Coronary artery (tissue), 2 donors: ENCODE measurements at regions not wholly inside any gene's neighbourhood (a gene's known extent, or its start where the extent isn't known, plus 50 kb on each side); places are given as distances from the start of the nearest gene placed in this dataset.

Experiments used
- DNase-seq: peaks from one replicate; pipeline ENCODE4 v3.0.0-alpha.2; 2017; ENCODE audit warnings: low spot score
- H3K27ac ChIP-seq, 2 donors: fragments of 200-600 bp; sonication (generic); one replicate each; pipeline ENCODE4 v1.5.1; 2016 to 2019
- H3K4me3 ChIP-seq: fragments of 200-600 bp; sonication (generic); 2 replicates; pipeline ENCODE4 v1.5.1; 2016; ENCODE audit warnings: mild to moderate bottlenecking, moderate library complexity
- TF ChIP-seq, protein P1 (sequence below): fragments of 200-600 bp; sonication (generic); IDR thresholded peaks from one replicate; pipeline ENCODE4 v1.5.1; 2019; ENCODE audit warnings: antibody characterized with exemption

DNA sequence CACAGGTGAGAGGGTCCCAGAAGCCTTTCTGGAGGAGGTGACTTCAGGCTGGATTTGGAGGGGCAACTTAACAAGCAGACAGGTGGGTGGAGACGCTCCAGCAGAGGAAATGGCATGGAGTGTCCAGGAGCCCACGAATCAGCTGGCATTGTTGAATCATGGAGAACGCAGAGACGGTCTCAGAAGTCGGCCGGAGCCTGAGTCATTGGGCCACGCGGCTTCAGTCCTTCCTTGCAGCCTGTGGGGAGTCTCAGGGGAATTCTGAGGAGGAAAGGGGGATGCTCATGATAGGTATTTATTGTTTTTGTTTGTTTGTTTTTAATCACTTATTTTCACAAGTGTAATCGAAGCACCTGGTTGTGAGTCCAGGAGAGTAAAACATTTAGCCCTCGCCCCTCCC lies 184.6 kb upstream of the HDAC4 start:
- H3K27ac ChIP-seq, result no peak overlapping the region
- no peak for DNase-seq
- TF ChIP-seq, protein P1, sequence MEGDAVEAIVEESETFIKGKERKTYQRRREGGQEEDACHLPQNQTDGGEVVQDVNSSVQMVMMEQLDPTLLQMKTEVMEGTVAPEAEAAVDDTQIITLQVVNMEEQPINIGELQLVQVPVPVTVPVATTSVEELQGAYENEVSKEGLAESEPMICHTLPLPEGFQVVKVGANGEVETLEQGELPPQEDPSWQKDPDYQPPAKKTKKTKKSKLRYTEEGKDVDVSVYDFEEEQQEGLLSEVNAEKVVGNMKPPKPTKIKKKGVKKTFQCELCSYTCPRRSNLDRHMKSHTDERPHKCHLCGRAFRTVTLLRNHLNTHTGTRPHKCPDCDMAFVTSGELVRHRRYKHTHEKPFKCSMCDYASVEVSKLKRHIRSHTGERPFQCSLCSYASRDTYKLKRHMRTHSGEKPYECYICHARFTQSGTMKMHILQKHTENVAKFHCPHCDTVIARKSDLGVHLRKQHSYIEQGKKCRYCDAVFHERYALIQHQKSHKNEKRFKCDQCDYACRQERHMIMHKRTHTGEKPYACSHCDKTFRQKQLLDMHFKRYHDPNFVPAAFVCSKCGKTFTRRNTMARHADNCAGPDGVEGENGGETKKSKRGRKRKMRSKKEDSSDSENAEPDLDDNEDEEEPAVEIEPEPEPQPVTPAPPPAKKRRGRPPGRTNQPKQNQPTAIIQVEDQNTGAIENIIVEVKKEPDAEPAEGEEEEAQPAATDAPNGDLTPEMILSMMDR, result no peak
- no peak overlapping the region for H3K4me3 ChIP-seq

DNA sequence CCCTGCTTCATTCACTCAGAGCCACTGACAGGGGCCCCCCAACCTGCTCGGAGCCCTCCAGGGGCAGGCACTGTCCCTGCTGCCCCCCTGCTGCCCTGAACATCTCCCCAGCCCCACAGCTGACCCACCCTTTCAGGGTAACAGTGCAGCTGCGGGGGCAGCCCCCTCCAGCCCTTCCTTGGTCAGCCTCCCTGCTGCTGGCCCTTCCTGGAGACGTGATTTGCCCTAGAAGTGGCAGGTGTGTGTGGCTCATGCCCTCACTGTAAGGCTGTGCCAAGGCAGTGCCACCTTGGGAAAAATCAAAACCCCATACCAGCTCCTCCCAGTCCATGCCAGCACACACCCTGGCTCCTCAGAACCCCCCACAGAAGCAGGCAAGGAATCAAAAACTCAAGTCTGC lies 184.2 kb upstream of the HDAC4 start:
- TF ChIP-seq, protein P1, result no peak
- no peak for DNase-seq
- no peak overlapping the region for H3K27ac ChIP-seq
- H3K4me3 ChIP-seq, result no peak overlapping the region

DNA sequence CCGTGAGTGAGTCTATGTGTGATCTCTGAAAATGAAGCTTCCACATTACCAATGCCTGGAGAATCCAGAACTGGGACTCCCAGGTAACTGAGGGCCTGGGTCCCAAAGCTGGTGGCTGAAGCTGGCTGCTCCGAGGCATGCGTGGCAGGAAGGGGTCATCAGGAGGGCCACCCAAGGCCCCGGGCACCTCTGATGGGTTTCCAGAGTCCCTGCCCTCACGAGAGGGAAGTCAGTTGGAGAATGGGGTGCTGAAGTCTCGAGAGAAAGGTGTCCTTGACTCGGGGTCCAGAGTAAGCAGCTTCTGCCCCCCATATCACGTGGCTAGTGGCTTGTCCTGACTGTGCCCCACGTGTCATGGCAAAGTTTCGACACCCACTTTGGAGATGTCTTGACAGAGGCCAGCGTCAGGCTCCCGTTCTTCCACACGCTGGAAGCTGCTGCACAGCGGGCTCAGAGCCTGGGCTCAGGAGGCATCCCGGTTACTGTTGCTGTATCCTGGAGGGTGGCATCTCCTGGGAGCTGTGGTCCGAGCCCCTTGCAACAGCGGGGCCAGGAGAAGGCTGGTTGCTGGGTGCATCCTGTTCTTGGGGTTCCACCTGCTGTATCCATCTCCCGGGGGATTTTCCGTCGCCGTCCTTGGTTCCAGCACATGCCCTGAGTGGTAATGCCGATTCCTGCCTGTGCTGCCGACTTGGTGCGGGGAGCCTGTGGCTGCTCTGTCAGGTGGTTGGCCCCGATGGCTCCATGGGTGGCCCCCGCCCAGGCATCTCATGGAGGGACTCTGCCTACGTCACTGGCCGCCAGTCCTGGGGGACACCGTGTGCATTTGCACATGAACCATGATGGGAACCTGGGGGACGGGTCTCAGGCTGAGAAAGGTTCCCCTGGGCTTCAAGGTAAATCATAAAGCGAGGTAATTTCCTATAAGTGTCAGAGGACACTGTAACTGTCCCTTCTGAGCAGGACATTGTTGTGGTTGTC lies 183.3 kb upstream of the HDAC4 start:
- TF ChIP-seq, protein P1, result no peak
- Histone ChIP-seq H3K27ac (no peak overlapping the region), H3K4me3 (no peak overlapping the region)
- DNase-seq, result no peak

DNA sequence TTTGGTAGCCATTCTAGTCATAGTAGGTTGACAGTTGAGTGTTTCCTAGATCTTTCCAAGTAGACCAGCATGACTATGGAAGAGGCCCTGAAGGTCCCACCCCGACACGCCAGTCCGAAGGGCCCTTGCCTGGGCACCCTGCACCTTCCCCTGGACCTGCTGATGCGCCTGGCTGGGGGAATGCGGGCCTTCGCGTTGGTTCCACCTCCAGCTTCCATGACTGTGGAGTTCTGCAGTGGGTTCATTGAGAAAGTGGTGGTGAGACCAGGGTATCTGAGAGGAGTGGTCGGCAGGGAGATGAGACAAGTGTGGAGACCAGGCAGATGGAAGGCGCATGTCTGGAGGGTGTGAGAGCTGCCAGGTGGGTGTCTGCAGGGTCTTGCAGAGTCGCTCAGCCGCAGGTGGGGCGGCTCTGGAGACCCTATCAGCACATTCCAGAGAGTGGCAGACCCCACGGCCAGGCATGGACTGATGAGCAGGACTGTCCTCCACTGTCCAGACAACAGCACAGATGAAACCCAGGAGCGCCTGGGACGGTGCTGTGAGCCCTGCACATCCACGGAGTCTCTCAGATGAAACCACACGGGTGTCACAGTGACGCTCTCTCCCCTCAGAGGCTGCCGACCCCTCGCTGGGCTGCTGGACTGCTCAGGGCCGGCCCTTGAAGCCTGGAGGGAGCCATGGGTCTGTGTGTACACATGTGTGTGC lies 182.5 kb upstream of the HDAC4 start:
- no peak for DNase-seq
- Histone ChIP-seq H3K4me3 (no peak overlapping the region), H3K27ac (no peak overlapping the region)
- TF ChIP-seq, protein P1, result no peak

DNA sequence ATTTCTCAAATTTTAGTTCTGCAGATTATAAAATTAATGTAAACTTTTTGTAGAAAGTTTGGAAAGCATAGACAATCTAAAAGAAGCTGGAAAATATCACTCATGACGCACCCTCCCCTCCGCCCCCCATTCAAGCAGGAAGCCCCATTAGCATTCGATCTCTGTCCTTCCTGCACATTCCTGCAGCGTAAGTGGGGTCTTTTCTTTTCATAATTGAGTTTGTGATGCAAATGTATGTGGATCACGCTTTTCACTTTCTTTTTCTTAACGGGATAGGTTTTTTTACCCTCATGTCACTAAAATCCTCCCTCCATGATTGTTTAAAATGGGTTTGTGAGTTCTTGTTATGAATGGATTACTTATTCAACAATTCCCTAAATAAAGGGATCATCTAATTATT lies 181.7 kb upstream of the HDAC4 start:
- TF ChIP-seq, protein P1, result no peak
- H3K4me3 ChIP-seq, result no peak overlapping the region
- DNase-seq, result no peak
- no peak overlapping the region for H3K27ac ChIP-seq

DNA sequence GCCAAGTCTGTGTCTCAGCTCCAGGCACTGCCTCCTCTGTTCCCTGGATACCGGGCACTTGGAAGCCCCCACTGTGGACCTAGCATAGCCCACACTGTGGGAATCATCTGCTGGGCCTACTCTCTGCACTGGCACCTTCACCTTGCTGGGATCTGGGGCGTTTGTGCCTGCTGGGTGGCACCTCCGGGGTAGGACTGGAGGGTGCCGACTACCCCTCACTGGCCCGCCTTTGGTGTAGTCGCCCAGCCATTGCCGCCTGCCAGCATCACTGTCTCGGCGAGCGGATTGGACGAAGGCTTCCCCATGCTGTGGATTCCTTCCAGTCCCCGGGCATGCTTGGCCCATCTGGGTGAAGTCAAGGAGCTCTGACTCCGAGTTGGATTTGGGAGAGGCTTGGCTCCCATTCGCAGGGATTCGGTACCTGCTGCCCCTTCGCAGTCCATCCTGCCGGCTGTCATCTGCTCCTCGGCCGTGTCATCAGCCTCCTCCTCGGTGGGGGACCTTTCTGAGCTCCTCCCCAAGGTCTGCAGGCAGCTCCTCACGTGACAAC lies 180.6 kb upstream of the HDAC4 start:
- TF ChIP-seq, protein P1, result no peak
- DNase-seq, result no peak
- Histone ChIP-seq H3K4me3 (no peak overlapping the region), H3K27ac (no peak overlapping the region)
